DND-41 (cell line): ENCODE measurements at regions not wholly inside any gene's neighbourhood (a gene's known extent, or its start where the extent isn't known, plus 50 kb on each side); places are given as distances from the start of the nearest gene placed in this dataset.

Source experiments
- EZH2 ChIP-seq: IDR thresholded peaks from 3 replicates; pipeline ENCODE4 v1.6.1; 2012; ENCODE audit warnings: borderline replicate concordance, low read depth, mild to moderate bottlenecking, moderate library complexity, low read length, inconsistent platforms; ENCODE audit not compliant: severe bottlenecking
- TF ChIP-seq, protein P1 (sequence below): IDR thresholded peaks from 2 replicates; pipeline ENCODE4 v1.5.1; 2012; ENCODE audit warnings: borderline replicate concordance, low read length, moderate library complexity, mild to moderate bottlenecking; ENCODE audit not compliant: poor library complexity, severe bottlenecking; ENCODE audit errors: extremely low read depth

DNA sequence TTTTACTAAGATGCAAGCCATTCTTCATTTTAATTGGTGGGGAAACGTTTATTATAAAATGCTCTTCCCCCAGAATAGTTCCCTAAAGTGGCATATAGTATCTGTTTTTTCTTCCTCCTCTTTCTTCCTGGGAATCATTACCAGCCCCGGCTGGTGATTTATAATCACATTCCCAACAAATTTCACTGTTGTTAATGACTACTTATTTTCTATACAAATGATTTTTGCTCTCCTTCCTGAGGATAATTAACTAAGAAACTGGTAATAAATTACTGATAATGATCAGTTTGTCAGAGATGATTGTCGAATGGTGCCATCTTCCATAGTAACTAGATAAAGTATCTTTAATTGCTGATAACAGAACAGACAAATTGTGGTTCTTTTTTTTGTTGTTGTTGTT lies 785.5 kb upstream of the RBFOX1 start:
- TF ChIP-seq, protein P1, sequence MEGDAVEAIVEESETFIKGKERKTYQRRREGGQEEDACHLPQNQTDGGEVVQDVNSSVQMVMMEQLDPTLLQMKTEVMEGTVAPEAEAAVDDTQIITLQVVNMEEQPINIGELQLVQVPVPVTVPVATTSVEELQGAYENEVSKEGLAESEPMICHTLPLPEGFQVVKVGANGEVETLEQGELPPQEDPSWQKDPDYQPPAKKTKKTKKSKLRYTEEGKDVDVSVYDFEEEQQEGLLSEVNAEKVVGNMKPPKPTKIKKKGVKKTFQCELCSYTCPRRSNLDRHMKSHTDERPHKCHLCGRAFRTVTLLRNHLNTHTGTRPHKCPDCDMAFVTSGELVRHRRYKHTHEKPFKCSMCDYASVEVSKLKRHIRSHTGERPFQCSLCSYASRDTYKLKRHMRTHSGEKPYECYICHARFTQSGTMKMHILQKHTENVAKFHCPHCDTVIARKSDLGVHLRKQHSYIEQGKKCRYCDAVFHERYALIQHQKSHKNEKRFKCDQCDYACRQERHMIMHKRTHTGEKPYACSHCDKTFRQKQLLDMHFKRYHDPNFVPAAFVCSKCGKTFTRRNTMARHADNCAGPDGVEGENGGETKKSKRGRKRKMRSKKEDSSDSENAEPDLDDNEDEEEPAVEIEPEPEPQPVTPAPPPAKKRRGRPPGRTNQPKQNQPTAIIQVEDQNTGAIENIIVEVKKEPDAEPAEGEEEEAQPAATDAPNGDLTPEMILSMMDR = no peak
- no peak for TF ChIP-seq EZH2
